ENCODE measurements at regions not wholly inside any gene's neighbourhood (a gene's known extent, or its start where the extent isn't known, plus 50 kb on each side); places are given as distances from the start of the nearest gene placed in this dataset.

DNA sequence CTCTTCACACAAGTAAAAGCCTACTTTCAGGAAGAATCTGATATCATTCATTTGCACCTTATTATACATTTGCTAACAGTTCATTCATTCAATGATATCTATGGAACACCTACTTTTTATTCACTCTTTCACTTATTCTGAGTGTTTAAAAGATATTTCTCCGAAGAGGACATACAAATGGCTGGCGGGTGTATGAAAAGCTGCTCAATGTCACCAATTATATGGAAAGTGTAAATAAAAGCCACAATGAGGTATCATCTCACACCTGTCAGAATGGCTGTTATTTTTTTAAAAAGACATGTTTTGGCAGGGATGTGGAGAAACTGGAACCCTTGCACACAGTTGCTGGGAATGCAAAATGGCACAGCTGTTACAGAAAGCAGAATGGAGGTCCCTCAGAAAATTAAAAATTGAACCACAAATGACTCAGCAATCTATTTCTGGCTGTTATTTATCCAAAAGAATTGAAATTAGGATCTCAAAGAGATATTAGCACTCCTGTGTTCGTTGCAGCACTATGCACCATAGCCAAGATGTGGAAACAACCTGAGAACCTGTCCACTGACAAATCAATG, 127.6 kb upstream of the IRS2 start:
- BruUV-seq (replicated peaks), result no TSS peak
- CTCF ChIA-PET (ENCODE audit: unreplicated experiment), result no interaction called here
- POLR2A ChIA-PET, result no interaction called here

DNA sequence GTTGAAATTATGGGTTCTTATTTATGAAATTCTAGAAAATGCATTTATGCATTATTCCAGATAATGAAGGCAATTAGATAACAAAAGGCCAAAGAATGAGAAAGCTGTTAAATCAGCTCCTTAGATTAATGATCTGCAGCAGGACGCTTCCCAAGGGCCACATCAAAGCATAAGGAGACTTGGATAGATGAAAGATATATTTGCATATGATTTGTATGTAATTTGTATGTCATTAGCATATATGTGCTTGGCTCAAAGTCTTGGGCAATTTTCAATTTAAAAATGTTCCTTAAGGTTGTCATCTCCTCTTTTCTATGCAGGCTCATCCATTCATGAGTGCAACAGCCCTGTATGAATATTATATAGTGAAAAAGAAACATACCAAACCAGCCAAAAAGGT, 126.8 kb upstream of the IRS2 start:
- POLR2A ChIA-PET, result no interaction called here
- H3K4me2 ChIP-seq (ENCODE audit: low read length), result no peak overlapping the region
- H3K27ac ChIP-seq (ENCODE audit: low read depth, low read length, poor library complexity, severe bottlenecking), result no peak overlapping the region
- H2AFZ ChIP-seq (ENCODE audit: low read length), result no peak overlapping the region
- no TSS peak for BruUV-seq (replicated peaks)
- H3K4me3 ChIP-seq (ENCODE audit: low read depth, low read length, poor library complexity, severe bottlenecking), result no peak overlapping the region
- H3K79me2 ChIP-seq (ENCODE audit: insufficient read depth, low read depth, low read length), result no peaks in the 10 kb centered on the region
- no peaks in the 10 kb centered on the region for H3K9me3 ChIP-seq (ENCODE audit: low read length)
- H3K4me1 ChIP-seq (ENCODE audit: insufficient read depth, low read length, poor library complexity, severe bottlenecking), result no peaks in the 10 kb centered on the region
- DNase-seq (ENCODE audit: low spot score), result no peak
- CTCF ChIA-PET (ENCODE audit: unreplicated experiment), result no interaction called here
- H3K9me2 ChIP-seq (ENCODE audit: insufficient read depth, low read length), result no peaks in the 10 kb centered on the region
- TF ChIP-seq EZH2phosphoT487 (IDR thresholded peaks at IDR 0.05; ENCODE audit: borderline replicate concordance, low read depth, low read length) (no peak), CTCF (conservative IDR thresholded peaks at IDR 0.05; ENCODE audit: low read length) (no peak)
- intact Hi-C loops (cut with micrococcal nuclease; ENCODE audit: unreplicated experiment), result no loop called here
- no peaks in the 10 kb centered on the region for H4K20me1 ChIP-seq (ENCODE audit: insufficient read depth, low read length)
- no peaks in the 10 kb centered on the region for H3K36me3 ChIP-seq (ENCODE audit: insufficient read depth, low read length)

More for the DNA sequence above, 127.6 kb upstream of the IRS2 start:
- no peaks in the 10 kb centered on the region for H3K4me1 ChIP-seq (ENCODE audit: insufficient read depth, low read length, poor library complexity, severe bottlenecking)
- no peak overlapping the region for H2AFZ ChIP-seq (ENCODE audit: low read length)
- H3K9me3 ChIP-seq (ENCODE audit: low read length), result no peaks in the 10 kb centered on the region
- no peaks in the 10 kb centered on the region for H3K79me2 ChIP-seq (ENCODE audit: insufficient read depth, low read depth, low read length)
- intact Hi-C loops (cut with micrococcal nuclease; ENCODE audit: unreplicated experiment), result no loop called here
- H3K9me2 ChIP-seq (ENCODE audit: insufficient read depth, low read length), result no peaks in the 10 kb centered on the region
- no peaks in the 10 kb centered on the region for H4K20me1 ChIP-seq (ENCODE audit: insufficient read depth, low read length)
- no peak overlapping the region for H3K27ac ChIP-seq (ENCODE audit: low read depth, low read length, poor library complexity, severe bottlenecking)
- no peak overlapping the region for H3K4me3 ChIP-seq (ENCODE audit: low read depth, low read length, poor library complexity, severe bottlenecking)
- no peak for TF ChIP-seq CTCF (conservative IDR thresholded peaks at IDR 0.05; ENCODE audit: low read length)
- no peak for TF ChIP-seq EZH2phosphoT487 (IDR thresholded peaks at IDR 0.05; ENCODE audit: borderline replicate concordance, low read depth, low read length)
- DNase-seq (ENCODE audit: low spot score), result no peak
- no peaks in the 10 kb centered on the region for H3K36me3 ChIP-seq (ENCODE audit: insufficient read depth, low read length)
- H3K4me2 ChIP-seq (ENCODE audit: low read length), result no peak overlapping the region

DNA sequence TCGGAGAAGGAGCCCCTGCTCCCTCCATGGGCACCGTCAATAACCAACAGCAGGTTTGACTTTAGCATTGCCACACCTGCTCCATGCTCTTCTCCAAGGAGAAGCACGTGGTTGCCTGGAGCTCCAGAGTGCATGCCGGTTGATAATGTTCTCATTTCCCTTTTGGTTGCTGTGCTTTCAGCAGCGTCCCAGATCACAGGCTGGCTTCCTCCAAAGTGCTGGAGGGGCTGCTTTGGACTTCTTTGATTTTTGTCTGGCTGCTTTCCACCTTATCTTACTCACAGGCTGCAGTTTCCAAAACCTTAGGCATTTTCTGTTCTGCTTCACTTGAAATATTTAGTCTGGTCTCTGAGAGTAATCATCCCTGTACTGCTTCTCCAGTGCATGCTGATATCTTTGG, 123.8 kb upstream of the IRS2 start:
- Histone ChIP-seq H3K79me2 (ENCODE audit: insufficient read depth, low read depth, low read length) (no peaks in the 10 kb centered on the region), H3K9me3 (ENCODE audit: low read length) (no peaks in the 10 kb centered on the region), H3K9me2 (ENCODE audit: insufficient read depth, low read length) (no peaks in the 10 kb centered on the region), H3K4me2 (ENCODE audit: low read length) (no peak overlapping the region), H4K20me1 (ENCODE audit: insufficient read depth, low read length) (no peaks in the 10 kb centered on the region), H3K27ac (ENCODE audit: low read depth, low read length, poor library complexity, severe bottlenecking) (no peak overlapping the region), H3K36me3 (ENCODE audit: insufficient read depth, low read length) (no peaks in the 10 kb centered on the region), H3K4me1 (ENCODE audit: insufficient read depth, low read length, poor library complexity, severe bottlenecking) (no peaks in the 10 kb centered on the region), H3K4me3 (ENCODE audit: low read depth, low read length, poor library complexity, severe bottlenecking) (no peak overlapping the region), H2AFZ (ENCODE audit: low read length) (no peak overlapping the region)
- no peak for DNase-seq (ENCODE audit: low spot score)
- no TSS peak for BruUV-seq (replicated peaks)
- ChIA-PET CTCF (ENCODE audit: unreplicated experiment) (no interaction called here), POLR2A (no interaction called here)
- no peak for TF ChIP-seq CTCF (conservative IDR thresholded peaks at IDR 0.05; ENCODE audit: low read length)
- TF ChIP-seq EZH2phosphoT487 (IDR thresholded peaks at IDR 0.05; ENCODE audit: borderline replicate concordance, low read depth, low read length), result no peak
- intact Hi-C loops (cut with micrococcal nuclease; ENCODE audit: unreplicated experiment), result no loop called here
